ENCODE measurements at regions not wholly inside any gene's neighbourhood (a gene's known extent, or its start where the extent isn't known, plus 50 kb on each side); places are given as distances from the start of the nearest gene placed in this dataset.

- Histone ChIP-seq H3K9ac (ENCODE audit: insufficient read depth in 1 of 2, low read depth in 2 of 2, low read length in 2 of 2) (no peak overlapping the region; a peak in 1 of 4 replicates), H3K4me1 (replicated peaks in 1 of 2; ENCODE audit: control insufficient read depth in 2 of 2, insufficient read depth in 2 of 2, low read length in 2 of 2) (peaks cover 4 to 13% of the 10 kb centered on the region in 2 experiments; a peak in 4 of 5 replicates), H3K9me1 (ENCODE audit: control insufficient read depth, insufficient read depth, low read length) (no peaks in the 10 kb centered on the region), H4K20me1 (replicated peaks; ENCODE audit: control insufficient read depth, insufficient read depth, low read length) (no peaks in the 10 kb centered on the region), H2AFZ (ENCODE audit: low read depth, low read length) (no peak overlapping the region; the same call in 1 of the 2 replicates), H3K9me3 (replicated peaks; ENCODE audit: control insufficient read depth, insufficient read depth, low read depth, low read length) (no peaks in the 10 kb centered on the region), H3K4me3 (no peak overlapping the region), H3K4me2 (ENCODE audit: insufficient read depth, low read length) (no peak overlapping the region), H3K27ac (ENCODE audit: extremely low read depth, low read depth, low read length) (no peak overlapping the region), H3K79me2 (ENCODE audit: control insufficient read depth, insufficient read depth, low read length) (no peaks in the 10 kb centered on the region), H3K36me3 (ENCODE audit: control insufficient read depth, insufficient read depth, low read length) (no peaks in the 10 kb centered on the region), H3K27me3 (ENCODE audit: control insufficient read depth in 2 of 2, insufficient read depth in 2 of 2, low read length in 2 of 2) (no peaks in the 10 kb centered on the region)
- TF ChIP-seq HES1 (IDR thresholded peaks at IDR 0.05; ENCODE audit: low read depth) (no peak), ATF4 (CRISPR knock-in tag; IDR thresholded peaks at IDR 0.05) (no peak), MECOM (CRISPR knock-in tag; IDR thresholded peaks at IDR 0.05) (no peak), ZNF584 (CRISPR knock-in tag; IDR thresholded peaks at IDR 0.05; ENCODE audit: low read depth) (no peak), ZFP36 (IDR thresholded peaks at IDR 0.05; ENCODE audit: low read depth, low read length, partially characterized antibody) (no peak), DDX20 (tag; IDR thresholded peaks at IDR 0.05; ENCODE audit: low read depth) (no peak), MXI1 (IDR thresholded peaks at IDR 0.05; ENCODE audit: low read depth, low read length) (no peak), GABPB2 (CRISPR knock-in tag; conservative IDR thresholded peaks at IDR 0.05) (no peak)
- CTCF ChIA-PET (ENCODE audit: low intra/inter-chr PET ratio): no interaction called here
- no TSS peak for BruUV-seq (replicated peaks)
- DNase-seq (ENCODE audit: extremely low read depth in 1 of 4, low spot score in 3 of 4) (no peak), FAIRE-seq (no peak), ATAC-seq (no peak)
- WGBS (ENCODE audit: insufficient coverage, low coverage, missing lambda C conversion rate): 82% methylated on average over 8 of the region's 8 CpGs
- in situ Hi-C loops (cut with MboI) (loop anchor here (10.0 kb wide), 1 partner anchor 137 kb away; no protein-coding TSS in a partner anchor), intact Hi-C loops (cut with micrococcal nuclease) (no loop called here)
- POLR2A ChIA-PET: interaction anchor here (1.3 to 2.9 kb wide), 4 partner anchors 8 to 21 kb away, joined by 3 to 14 read pairs (median 4); no protein-coding TSS in a partner anchor
Observed at GRCh38 chr10:30531751-30532530, 97.6 kb downstream of the LYZL2 start.

Measured in K562 (cell line).